DND-41 (cell line): ENCODE measurements at regions not wholly inside any gene's neighbourhood (a gene's known extent, or its start where the extent isn't known, plus 50 kb on each side); places are given as distances from the start of the nearest gene placed in this dataset.

Experiments used
- ATAC-seq: fragments of 200-7000 bp; cut with Tn5 transposase; 3 replicates; pipeline ENCODE4 v1.9.1; 2021; ENCODE audit warnings: low read depth; ENCODE audit not compliant: insufficient read depth
- DNase-seq: peaks from one replicate; pipeline ENCODE4 v3.0.0-alpha.2; 2020
- H2AFZ ChIP-seq: 2 replicates; pipeline ENCODE4 v1.6.0; 2012; ENCODE audit warnings: low read depth, low read length
- H3K27ac ChIP-seq: 2 replicates; pipeline ENCODE4 v1.5.1; 2012; ENCODE audit warnings: low read length, inconsistent platforms
- H3K27me3 ChIP-seq: fragments of 200-600 bp; sonication (generic); 2 replicates; pipeline ENCODE4 v1.6.0; 2012; ENCODE audit warnings: low read length, mild to moderate bottlenecking, inconsistent platforms; ENCODE audit not compliant: insufficient read depth, poor library complexity
- H3K36me3 ChIP-seq: 2 replicates; pipeline ENCODE4 v1.5.1; 2012; ENCODE audit warnings: low read length, inconsistent platforms; ENCODE audit not compliant: insufficient read depth
- H3K4me1 ChIP-seq: 2 replicates; pipeline ENCODE4 v1.5.1; 2012; ENCODE audit warnings: mild to moderate bottlenecking, low read length; ENCODE audit not compliant: insufficient read depth
- H3K4me2 ChIP-seq: 2 replicates; pipeline ENCODE4 v1.6.0; 2012; ENCODE audit warnings: mild to moderate bottlenecking, moderate library complexity, low read length, inconsistent platforms; ENCODE audit not compliant: insufficient read depth
- H3K4me3 ChIP-seq, 2 experiments: fragments of 200-600 bp in 1 of 2; shearing (Covaris generic) in 1 of 2; 2 replicates each; pipeline ENCODE4 v1.5.1; 2012 to 2016; ENCODE audit warnings: inconsistent platforms in 2 of 2, low read length in 2 of 2, mild to moderate bottlenecking in 2 of 2, low read depth in 1 of 2, moderate library complexity in 1 of 2
- H3K79me2 ChIP-seq: 2 replicates; pipeline ENCODE4 v1.6.0; 2012; ENCODE audit warnings: low read length, inconsistent platforms; ENCODE audit not compliant: insufficient read depth
- H3K9ac ChIP-seq: 2 replicates; pipeline ENCODE4 v1.6.0; 2012; ENCODE audit warnings: low read depth, mild to moderate bottlenecking, inconsistent platforms, low read length, moderate library complexity
- H3K9me3 ChIP-seq: 2 replicates; pipeline ENCODE4 v1.5.1; 2012; ENCODE audit warnings: low read length, moderate library complexity, mild to moderate bottlenecking, inconsistent platforms; ENCODE audit not compliant: insufficient read depth, severe bottlenecking
- H4K20me1 ChIP-seq: 2 replicates; pipeline ENCODE4 v1.6.0; 2012; ENCODE audit warnings: low read length; ENCODE audit not compliant: insufficient read depth
- EZH2 ChIP-seq: IDR thresholded peaks from 3 replicates; pipeline ENCODE4 v1.6.1; 2012; ENCODE audit warnings: borderline replicate concordance, low read depth, mild to moderate bottlenecking, moderate library complexity, low read length, inconsistent platforms; ENCODE audit not compliant: severe bottlenecking
- TF ChIP-seq, protein P1 (sequence below): IDR thresholded peaks from 2 replicates; pipeline ENCODE4 v1.5.1; 2012; ENCODE audit warnings: borderline replicate concordance, low read length, moderate library complexity, mild to moderate bottlenecking; ENCODE audit not compliant: poor library complexity, severe bottlenecking; ENCODE audit errors: extremely low read depth

- Histone ChIP-seq H3K9me3 (no peaks in the 10 kb centered on the region), H3K79me2 (no peaks in the 10 kb centered on the region), H3K27me3 (no peaks in the 10 kb centered on the region), H3K4me2 (no peak overlapping the region), H3K27ac (no peak overlapping the region), H3K9ac (no peak overlapping the region), H4K20me1 (no peaks in the 10 kb centered on the region), H3K4me3 (no peak overlapping the region), H3K4me1 (no peaks in the 10 kb centered on the region), H2AFZ (no peak overlapping the region), H3K36me3 (no peaks in the 10 kb centered on the region)
- ATAC-seq (no peak), DNase-seq (no peak)
- TF ChIP-seq, protein P1, sequence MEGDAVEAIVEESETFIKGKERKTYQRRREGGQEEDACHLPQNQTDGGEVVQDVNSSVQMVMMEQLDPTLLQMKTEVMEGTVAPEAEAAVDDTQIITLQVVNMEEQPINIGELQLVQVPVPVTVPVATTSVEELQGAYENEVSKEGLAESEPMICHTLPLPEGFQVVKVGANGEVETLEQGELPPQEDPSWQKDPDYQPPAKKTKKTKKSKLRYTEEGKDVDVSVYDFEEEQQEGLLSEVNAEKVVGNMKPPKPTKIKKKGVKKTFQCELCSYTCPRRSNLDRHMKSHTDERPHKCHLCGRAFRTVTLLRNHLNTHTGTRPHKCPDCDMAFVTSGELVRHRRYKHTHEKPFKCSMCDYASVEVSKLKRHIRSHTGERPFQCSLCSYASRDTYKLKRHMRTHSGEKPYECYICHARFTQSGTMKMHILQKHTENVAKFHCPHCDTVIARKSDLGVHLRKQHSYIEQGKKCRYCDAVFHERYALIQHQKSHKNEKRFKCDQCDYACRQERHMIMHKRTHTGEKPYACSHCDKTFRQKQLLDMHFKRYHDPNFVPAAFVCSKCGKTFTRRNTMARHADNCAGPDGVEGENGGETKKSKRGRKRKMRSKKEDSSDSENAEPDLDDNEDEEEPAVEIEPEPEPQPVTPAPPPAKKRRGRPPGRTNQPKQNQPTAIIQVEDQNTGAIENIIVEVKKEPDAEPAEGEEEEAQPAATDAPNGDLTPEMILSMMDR, result no peak
- TF ChIP-seq EZH2, result no peak
Measured at GRCh38 chr5:106163233-106163632, 1507.5 kb downstream of the EFNA5 start.

- H3K9me3 ChIP-seq, result peaks cover 4% of the 10 kb centered on the region
- TF ChIP-seq, protein P1, result no peak
- TF ChIP-seq EZH2, result no peak
- no peaks in the 10 kb centered on the region for H3K79me2 ChIP-seq
- H3K36me3 ChIP-seq, result no peaks in the 10 kb centered on the region
- H3K27ac ChIP-seq, result no peak overlapping the region
- H4K20me1 ChIP-seq, result no peaks in the 10 kb centered on the region
- no peak for DNase-seq
- H3K4me3 ChIP-seq, result no peak overlapping the region
- no peaks in the 10 kb centered on the region for H3K27me3 ChIP-seq
- H3K9ac ChIP-seq, result no peak overlapping the region
- no peak overlapping the region for H2AFZ ChIP-seq
- no peak for ATAC-seq
- H3K4me2 ChIP-seq, result no peak overlapping the region
- no peaks in the 10 kb centered on the region for H3K4me1 ChIP-seq
Measured at GRCh38 chr5:106159616-106160015, 1511.1 kb downstream of the EFNA5 start.

GRCh38 chr5:106154280-106154716 lies 1516.4 kb downstream of the EFNA5 start:
- H3K9me3 ChIP-seq, result peaks cover 4% of the 10 kb centered on the region
- no peaks in the 10 kb centered on the region for H4K20me1 ChIP-seq
- H3K79me2 ChIP-seq, result no peaks in the 10 kb centered on the region
- H3K27ac ChIP-seq, result no peak overlapping the region
- no peaks in the 10 kb centered on the region for H3K4me1 ChIP-seq
- no peak overlapping the region for H2AFZ ChIP-seq
- DNase-seq (no peak), ATAC-seq (no peak)
- H3K36me3 ChIP-seq, result no peaks in the 10 kb centered on the region
- no peak overlapping the region for H3K4me2 ChIP-seq
- H3K9ac ChIP-seq, result no peak overlapping the region
- no peak for TF ChIP-seq EZH2
- TF ChIP-seq, protein P1, result no peak
- H3K27me3 ChIP-seq, result no peaks in the 10 kb centered on the region
- H3K4me3 ChIP-seq, result no peak overlapping the region

GRCh38 chr5:106152569-106152968 lies 1518.2 kb downstream of the EFNA5 start:
- Histone ChIP-seq H2AFZ (no peak overlapping the region), H3K27ac (no peak overlapping the region), H3K9me3 (peaks cover 4% of the 10 kb centered on the region), H3K4me3 (no peak overlapping the region), H3K9ac (no peak overlapping the region), H4K20me1 (no peaks in the 10 kb centered on the region), H3K4me1 (no peaks in the 10 kb centered on the region), H3K79me2 (no peaks in the 10 kb centered on the region), H3K27me3 (no peaks in the 10 kb centered on the region), H3K36me3 (no peaks in the 10 kb centered on the region), H3K4me2 (no peak overlapping the region)
- ATAC-seq (no peak), DNase-seq (no peak)
- TF ChIP-seq, protein P1, result no peak
- no peak for TF ChIP-seq EZH2
